DMS79 treated with DMSO at 0.1 percent for 48 hours (cell line): ENCODE measurements at regions not wholly inside any gene's neighbourhood (a gene's known extent, or its start where the extent isn't known, plus 50 kb on each side); places are given as distances from the start of the nearest gene placed in this dataset.

Experiments
- DNase-seq: peaks from one replicate; lab custom pipeline; 2025; lab: John Stamatoyannopoulos, UW

DNA sequence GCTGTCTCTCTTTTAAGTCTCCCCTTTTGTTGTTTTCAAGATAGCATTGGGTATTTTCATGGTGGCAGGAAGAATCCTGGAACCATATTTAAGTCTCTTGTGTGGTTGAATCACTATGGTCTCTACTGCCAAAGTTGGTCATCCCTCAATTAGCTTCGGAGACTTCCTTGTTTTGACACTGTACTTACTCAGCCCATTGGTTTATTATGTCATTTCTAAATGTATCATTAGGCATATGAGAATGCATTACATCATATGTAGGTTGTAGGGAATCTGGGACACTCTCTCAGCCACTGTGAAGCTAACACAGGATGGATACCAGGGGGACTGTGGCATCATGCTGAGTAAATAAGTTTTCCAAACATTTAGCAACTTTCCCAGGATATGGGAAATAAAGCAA, 211.8 kb downstream of the DTHD1 start:
- no peak for DNase-seq

DNA sequence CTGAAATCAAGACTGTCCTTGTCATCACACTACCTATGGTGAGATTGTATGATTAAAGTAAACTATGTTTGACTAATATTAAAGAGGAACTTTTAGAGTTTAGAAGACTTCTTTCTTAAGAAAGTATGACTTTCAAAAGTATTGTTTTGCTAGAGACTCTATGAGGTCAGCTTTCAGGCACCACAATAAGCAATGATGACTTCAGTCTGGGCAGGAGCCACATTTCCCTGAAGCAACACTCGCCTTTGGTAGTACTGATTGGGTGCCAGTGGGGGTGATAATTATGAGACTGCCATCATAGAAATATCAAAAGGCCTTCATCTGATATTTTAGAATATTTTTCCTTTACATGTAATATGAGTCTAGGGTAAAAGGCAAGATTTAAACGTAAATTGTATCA, 212.6 kb downstream of the DTHD1 start:
- no peak for DNase-seq

DNA sequence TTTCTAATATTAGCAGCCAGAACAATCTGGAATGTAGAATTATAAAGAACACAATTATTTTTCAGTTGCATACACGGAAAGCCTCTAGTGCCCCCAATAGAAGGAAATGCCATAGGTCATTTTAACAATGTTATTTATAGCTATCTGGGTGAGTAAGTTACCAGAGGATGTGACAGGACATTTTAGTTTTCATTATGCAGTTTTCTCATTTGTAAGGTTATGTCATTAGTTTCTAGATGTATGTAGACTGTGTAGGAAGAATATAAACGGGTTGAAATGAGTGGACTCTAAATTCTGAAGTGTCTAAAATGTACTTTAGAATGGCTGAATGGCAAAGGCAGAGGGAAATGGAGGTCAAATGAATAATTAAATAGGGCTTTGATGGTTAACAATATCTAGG, 213.3 kb downstream of the DTHD1 start:
- no peak for DNase-seq

DNA sequence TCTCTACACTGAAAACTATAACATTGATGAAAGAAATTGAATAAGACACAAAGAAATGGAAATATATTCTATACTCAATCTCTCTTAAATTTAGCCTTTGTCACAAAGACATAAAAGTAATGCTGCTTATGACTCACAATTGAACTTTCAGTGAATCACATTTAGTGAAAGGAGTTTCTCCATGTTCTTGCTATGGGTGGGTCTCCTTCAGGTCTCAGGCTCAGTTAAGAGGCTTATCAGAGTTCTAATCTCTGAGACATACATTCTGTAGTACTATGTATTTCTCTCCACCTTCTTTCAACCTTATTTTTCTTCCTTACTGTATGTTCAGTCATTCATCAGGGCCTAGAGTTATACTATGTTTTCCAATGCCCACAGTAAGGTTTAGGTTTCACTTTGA, 220.9 kb downstream of the DTHD1 start:
- no peak for DNase-seq

DNA sequence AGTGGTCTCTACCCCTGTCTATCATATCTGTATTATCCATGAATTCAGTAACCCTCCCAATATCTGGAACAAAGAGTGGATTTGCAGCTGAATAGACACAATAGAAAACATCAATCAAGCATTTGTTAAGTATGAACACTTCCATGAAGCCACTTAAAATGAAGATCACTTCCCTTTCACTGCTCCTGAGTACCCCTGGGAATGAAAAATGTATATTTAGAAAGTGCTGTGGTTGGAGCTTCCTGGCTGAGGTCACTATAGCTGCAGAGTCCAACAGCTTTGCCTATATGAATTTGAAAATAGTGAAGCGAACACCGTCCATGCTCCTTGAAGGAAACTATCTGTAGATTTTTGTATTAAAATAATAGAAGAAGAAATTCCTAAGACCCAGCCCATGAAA, 227.0 kb downstream of the DTHD1 start:
- DNase-seq, result no peak

DNA sequence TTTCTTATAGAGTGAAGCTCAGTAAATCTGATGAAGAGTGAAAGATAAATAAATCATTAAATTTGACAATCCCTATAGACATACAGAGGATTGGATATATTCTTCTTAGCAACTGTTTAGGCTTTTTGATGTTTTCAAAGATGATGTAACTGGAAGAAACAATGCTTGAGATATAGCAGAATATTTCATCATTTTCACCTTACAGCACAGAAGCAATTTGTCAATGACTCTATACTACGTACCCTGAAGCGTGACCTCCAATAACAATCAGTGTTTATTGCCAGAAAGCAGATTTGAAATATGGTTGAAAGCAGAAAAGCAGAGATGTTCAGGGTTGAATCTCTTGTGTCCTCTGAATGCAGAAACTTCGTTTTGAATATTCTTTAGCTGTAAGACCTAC, 228.4 kb downstream of the DTHD1 start:
- no peak for DNase-seq

DNA sequence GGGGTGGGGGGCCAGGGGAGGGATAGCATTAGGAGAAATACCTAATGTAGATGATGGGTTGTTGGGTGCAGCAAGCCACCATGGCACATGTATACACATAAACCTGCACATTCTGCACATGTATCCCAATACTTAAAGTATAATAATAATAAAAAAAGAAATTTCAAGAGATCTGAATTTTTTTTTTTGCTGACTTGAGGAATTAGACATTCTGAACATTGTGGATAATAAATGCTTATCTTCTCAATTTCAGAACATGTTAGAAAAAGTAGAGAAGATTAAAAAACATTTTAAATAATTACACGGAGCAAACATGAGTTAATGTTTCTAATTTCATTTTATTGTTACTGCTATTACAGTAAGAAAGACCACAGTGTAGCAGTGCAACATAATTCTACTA, 230.4 kb downstream of the DTHD1 start:
- DNase-seq, result no peak

DNA sequence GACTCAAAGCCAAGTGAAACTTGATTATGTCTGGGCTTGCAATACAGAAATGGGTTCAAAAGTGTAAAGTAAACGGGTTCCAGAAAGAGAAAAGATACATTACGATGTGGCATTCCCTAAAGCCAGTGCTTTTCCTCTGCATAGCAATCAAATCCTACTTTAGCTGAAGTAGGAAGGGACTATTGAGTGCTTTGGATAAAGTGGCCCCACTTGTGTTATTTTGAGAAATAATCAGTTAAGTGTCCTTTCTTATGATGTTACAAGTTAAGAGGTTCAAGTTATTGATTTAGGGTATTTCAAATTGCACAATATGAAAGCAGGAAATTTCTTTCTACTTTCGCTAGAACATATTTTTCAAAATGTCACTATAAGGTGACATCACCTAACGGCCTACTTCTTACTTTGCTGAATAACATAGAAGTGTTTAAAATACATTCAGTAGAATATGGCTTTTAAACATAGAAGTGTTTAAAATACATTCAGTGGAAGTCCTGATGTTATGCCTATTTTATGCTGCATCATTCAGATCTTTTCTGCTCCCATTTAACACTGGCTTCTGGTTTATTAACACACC, 235.2 kb downstream of the DTHD1 start:
- DNase-seq, result no peak

DNA sequence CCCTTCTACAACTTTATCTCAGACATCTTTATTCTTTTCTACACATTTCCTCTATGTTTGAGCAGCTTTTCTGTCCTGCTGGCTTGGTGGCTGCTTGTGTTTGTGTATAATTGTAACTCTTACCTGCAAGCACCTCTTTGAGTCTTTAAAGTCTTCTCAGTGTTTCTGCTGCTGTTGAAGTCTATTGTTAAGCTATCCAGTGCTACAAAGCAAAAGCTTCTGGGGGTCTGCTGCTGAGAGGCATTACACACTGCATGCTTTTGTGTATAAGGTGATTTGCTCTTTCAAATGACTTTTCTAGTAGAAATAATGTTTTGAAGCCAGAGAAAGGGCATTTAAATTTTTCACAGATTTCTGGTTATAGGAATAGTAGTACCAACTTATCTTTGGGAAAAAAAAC, 241.8 kb downstream of the DTHD1 start:
- no peak for DNase-seq

DNA sequence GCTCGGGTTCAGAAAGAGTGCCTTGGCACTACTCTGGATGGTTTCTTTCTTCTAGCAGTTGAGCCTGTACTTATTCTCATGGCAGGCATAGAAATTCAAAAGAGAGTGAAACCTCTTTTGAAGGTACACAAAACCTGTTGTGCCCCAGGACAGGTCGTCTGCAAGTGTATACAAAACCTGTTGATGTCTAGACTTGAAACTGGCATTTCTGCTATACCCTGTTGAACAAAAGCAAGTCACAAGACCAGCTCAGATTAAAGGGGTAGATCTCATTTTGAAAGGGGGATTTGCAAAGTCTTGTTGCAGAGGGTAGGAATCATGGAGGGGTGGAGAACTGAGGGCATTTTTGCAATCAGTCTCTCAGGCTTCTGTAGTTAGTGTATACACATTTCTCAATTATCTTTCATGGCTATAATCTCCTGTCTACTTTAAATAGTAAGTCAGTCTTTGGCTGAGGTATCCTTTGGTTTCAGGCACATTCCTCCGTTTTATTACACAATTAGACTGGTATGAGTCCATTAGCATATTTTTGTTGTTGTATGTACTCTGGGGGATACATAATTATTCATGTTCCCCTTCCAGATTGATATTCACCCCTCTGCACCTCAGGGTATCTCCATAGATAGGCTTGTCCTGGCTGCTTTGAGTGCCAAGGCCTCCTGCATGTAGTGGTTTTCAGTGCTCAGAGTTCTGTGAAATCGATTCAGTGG, 251.4 kb downstream of the DTHD1 start:
- DNase-seq, result no peak

DNA sequence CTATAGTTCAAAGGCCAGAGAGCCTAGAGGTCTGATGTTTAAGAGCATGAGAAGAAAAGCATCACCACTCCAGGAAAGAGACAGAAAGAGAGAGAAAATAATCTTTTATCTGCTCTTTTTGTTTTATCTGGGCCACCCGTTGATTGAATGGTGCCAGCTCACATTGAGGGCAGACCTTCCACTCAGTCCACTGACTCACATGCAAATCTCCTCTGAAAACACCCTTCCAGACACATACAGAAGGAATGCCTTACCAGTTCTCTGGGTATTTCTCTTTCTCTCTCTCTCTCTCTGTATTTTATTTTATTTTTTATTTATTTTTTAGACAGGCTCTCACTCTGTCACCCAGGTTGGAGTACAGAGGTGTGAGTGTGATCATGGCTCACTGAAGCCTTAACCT, 252.5 kb downstream of the DTHD1 start:
- no peak for DNase-seq

DNA sequence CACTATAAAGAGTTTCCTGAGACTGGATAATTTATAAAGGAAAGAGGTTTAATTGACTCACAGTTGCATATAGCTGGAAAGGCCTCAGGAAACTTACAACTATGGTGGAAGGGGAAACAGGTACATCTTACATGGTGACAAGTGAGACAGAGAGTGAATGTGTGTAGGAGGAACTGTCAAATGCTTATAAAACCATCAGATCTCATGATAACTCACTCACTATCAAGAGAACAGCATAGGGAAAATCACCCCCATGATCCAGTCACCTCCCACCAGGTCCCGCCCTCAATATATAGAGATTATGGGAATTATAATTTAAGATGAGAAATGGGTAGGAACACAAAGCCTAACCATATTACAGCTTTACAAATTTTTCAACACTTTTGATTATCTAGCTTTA, 266.0 kb downstream of the DTHD1 start:
- DNase-seq, result no peak

DNA sequence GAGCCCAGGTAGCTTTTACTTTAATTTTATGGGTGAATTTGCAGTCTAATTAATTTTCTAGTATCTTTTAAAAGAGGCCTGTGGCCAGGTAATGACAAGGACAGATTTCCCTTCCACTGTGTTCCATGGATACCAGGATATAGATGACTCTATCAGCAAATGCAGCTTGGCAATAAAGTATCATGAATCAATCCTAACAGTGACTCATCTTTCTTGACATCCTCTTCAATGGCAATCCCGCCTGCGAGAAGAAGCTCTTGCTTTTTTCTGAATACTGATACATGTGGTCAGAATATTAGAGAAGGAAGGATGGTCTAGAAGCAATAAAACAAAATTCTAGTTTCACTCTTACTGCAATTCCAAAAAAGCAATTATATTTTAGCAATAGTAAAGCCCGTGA, 267.8 kb downstream of the DTHD1 start:
- DNase-seq, result no peak

DNA sequence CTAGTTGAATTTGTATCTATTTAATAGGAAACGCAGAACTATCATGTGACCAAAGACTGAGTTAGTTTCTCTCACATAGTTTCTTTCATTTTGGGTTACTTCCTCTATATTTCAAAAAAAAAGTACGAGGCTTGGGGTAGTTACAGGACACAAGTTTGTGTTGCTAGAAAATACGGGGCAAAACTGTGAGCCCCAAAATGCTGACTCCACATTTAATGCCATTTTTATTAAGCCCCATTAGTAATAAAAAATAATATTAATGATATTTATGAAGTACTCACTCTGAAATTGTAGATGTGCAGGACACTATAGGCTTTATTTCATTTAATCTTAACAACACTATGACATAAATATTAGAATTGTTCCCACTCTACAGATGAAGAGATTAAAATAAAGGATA, 268.6 kb downstream of the DTHD1 start:
- no peak for DNase-seq

DNA sequence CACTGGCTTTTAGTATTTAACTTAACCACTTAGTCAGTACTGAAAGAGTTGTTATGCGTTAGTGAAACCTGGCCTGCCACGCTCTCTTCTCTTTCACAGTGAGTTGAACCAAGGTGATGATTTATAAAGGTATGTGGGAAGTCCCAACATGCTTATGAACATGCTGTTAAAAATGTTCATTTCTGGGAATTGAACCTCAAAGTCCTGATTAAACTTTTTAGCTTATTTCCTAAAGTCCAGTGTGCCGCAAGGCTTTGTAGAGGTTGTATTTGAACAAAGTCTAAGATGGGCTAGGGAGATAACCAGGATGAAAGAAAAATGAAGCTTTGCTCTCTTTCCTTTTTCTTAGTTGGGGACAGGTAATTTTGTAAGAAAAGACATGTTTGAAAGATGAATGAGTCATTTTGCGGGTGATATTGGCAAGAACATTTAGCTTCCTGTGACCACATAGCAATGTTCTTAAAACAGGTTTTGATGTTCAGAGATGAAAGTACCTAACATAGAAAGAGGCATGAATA, 270.3 kb downstream of the DTHD1 start:
- no peak for DNase-seq

DNA sequence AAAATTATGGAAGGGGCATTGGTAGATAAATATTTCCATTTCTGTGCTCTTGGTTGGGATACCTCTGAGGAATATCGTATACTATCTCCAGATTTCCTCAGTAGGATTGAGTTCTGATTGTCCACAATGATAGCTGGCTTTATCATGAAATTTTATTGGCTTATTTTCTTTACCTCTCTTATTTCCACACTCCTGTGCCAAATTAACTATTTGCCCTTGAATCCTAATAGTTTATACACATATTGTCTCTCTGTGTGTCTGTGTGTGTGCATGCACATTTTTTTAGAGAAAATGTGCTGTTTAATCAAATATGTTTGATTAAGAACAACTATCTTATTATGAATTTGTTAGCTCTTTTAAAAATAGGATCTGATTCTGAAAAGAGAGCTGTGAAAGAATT, 271.6 kb downstream of the DTHD1 start:
- no peak for DNase-seq

DNA sequence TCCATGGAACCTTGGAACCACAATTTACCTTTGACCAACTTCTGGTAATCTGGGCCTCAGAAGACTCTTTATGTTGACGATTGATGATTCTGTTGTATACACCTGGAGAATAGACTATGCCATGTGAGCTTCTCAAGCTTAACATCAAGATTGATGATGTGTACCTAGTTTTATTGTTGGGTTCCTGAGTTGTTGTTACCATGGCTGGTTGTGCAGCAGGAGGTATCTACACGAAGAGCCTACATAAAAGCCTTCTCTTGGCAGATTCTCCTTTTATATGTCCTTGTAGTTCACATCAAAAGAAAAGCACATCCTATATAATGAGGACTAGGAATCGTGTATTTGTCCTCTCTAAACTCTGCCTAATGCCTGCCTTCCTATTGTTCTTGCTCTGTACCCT, 272.0 kb downstream of the DTHD1 start:
- no peak for DNase-seq

DNA sequence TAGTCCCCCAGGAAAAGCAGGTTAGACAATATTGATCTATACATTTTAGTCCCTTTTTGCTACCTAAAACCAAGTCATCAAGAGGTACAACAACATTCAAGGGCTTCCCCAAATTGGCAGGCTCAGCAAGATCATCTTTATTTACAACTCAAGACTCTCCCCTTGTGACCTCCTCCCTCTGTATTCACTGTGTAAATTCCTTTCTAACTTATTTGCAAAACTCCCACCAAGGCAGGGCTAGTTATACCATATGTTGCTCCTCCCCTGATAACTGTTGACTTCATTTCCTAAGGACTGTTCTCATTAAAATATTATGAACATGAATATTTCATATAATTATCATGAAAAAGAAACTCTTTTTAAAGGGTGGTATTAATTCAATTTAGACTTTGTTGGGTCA, 275.6 kb downstream of the DTHD1 start:
- no peak for DNase-seq

DNA sequence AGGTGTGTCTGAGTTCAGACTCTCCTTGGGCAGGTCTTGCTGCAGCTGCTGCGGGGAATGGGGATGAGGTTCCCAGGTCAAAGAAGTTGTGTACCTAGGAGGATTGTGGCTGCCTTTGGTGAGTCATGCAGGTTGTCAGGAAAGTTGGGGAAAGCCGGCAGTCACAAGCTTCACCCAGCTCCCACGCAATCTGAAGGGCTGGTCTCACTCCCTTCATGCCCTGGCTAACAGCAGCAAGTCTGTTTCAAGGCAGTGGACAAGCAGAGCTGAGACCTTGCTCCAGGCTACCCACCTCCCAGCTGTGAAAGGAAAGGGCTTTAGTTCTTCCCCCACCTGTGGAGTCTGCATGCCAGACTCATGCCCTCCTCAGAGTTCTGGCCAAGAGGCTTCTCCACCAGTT, 287.2 kb downstream of the DTHD1 start:
- DNase-seq, result no peak

DNA sequence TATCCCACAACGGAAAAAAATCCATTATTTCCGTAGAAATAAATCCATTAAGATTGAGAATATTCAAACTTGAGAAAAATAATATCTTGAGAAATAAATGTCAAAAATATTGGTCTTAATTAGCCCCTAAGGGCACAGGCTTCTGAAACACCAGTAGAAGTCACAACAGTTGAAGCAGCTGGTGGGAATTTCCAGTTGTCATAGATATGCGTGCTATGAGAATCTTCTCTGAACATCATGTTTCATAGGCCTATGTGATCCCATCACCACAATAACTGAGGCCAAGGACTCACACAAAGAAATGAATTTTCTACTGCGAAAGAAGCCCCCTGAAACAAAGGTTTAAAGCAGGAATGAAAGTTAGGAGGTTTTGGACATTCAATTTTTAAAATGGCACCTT, 292.0 kb downstream of the DTHD1 start:
- DNase-seq, result no peak

DNA sequence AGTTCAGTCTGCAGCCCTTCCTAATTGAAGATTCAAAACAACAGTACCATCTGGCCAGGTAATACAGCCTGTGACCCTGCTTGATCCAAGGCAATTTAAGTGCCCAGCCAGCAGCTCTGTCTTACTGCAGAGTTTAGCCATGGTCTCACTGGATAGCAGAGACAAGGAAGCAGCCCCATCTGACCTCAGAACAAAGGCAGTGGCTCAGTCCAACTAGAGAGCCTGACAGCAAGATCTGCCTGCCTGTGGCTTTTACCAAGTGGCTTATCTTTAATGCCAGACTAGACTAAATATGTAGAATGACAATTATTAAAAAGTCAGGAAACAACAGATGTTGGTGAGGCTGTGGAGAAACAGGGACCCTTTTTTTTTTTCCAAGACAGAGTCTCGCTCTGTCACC, 293.4 kb downstream of the DTHD1 start:
- no peak for DNase-seq

DNA sequence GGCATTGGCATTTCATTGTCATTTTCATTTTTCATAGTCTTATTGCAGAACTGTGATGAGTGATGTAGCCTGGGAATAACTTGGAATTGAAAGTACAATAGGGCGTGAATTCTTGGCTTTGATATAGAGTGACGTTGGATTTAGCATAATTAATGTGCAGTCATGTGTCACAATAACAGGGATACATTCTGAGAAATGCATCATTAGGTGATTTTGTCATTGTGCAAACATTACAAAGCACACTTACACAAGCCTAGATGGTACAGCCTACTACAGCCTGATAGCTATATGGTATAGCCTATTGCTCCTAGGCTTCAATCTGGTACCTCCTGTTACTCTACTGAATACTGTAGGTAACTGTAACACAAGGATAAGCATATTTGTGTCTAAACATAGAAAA, 300.8 kb downstream of the DTHD1 start:
- DNase-seq, result no peak

DNA sequence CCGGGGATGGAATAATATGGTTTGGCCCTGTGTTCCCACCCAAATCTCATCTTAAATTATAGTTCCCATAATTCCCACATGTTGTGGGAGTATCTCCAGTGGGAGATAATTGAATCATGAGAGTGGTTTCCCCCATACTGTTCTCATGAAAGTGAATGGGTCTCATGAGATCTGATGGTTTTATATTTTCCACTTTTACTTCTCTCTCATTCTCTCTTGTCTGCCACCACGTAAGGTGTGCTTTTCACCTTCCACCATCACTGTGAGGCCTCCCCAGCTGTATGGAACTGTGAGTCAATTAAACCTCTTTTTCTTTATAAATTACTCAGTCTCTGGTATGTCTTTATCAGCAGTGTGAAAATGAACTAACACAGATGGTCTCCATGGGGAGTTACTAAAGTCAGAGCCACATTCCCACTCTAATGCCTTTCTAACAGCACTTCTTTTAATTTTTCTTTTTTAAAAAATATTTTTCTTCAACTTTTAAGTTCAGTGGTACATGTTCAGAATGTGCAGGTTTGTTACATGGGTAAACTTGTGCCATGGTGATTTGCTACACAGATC, 306.6 kb downstream of the DTHD1 start:
- DNase-seq, result no peak

DNA sequence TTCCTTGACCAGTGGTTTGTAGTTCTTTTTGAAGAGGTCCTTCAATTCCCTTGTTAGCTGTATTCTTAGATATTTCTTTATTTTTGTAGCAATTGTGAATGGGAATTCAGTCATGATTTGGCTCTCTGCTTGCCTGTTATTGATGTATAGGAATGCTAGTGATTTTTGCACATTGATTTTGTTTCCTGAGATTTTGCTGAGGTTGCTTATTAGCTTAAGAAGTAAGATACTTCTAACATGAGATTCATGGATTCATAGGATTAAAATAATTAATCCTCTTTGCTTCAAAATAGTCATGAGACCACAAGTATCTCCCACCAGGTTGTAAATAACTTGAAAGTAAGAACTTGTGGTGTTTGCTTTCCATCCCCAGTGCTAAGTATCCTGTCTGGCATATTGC, 308.9 kb downstream of the DTHD1 start:
- no peak for DNase-seq
